ENCODE measurements at regions not wholly inside any gene's neighbourhood (a gene's known extent, or its start where the extent isn't known, plus 50 kb on each side); places are given as distances from the start of the nearest gene placed in this dataset.

GRCh38 chr3:152733584-152734119, 101.3 kb upstream of the P2RY1 start:
- Mint-ChIP-seq H3K27ac (no peak overlapping the region), H3K9me3 (no peaks in the 10 kb centered on the region), H3K36me3 (ENCODE audit: low read depth) (no peaks in the 10 kb centered on the region), H3K4me1 (ENCODE audit: low read depth) (no peaks in the 10 kb centered on the region), H3K4me3 (no peak overlapping the region), H3K27me3 (no peaks in the 10 kb centered on the region)
- no peaks in the 10 kb centered on the region for H3K4me1 ChIP-seq (ENCODE audit: insufficient read depth, low read length)
- ChIA-PET POLR2A (no interaction called here), CTCF (no interaction called here)
- ATAC-seq (ENCODE audit: poor library complexity) (no peak), DNase-seq (no peak)
- no peaks in the 10 kb centered on the region for H3K27me3 ChIP-seq (ENCODE audit: control insufficient read depth in 1 of 2, insufficient read depth in 2 of 2, low read length in 2 of 2)
- no peaks in the 10 kb centered on the region for H3K9me3 ChIP-seq (ENCODE audit: control insufficient read depth in 1 of 2, insufficient read depth in 1 of 2, low read length in 2 of 2)
- no peak overlapping the region for H3K4me3 ChIP-seq (ENCODE audit: low read length)
- H3K36me3 ChIP-seq (ENCODE audit: insufficient read depth, low read length) = no peaks in the 10 kb centered on the region
- no peak for TF ChIP-seq CTCF (IDR thresholded peaks at IDR 0.05)
- intact Hi-C loops (cut with DNase I, micrococcal nuclease) = no loop called here
- H3K27ac ChIP-seq (ENCODE audit: low read depth in 1 of 2, low read length in 2 of 2) = no peak overlapping the region

GRCh38 chr3:152737021-152737908, 97.7 kb upstream of the P2RY1 start:
- Mint-ChIP-seq H3K4me1 (ENCODE audit: low read depth) (no peaks in the 10 kb centered on the region), H3K36me3 (ENCODE audit: low read depth) (no peaks in the 10 kb centered on the region), H3K27ac (no peak overlapping the region), H3K27me3 (no peaks in the 10 kb centered on the region), H3K4me3 (no peak overlapping the region), H3K9me3 (no peaks in the 10 kb centered on the region)
- intact Hi-C loops (cut with DNase I, micrococcal nuclease) = no loop called here
- Histone ChIP-seq H3K4me3 (ENCODE audit: low read length) (no peak overlapping the region), H3K27me3 (ENCODE audit: control insufficient read depth in 1 of 2, insufficient read depth in 2 of 2, low read length in 2 of 2) (no peaks in the 10 kb centered on the region), H3K36me3 (ENCODE audit: insufficient read depth, low read length) (no peaks in the 10 kb centered on the region), H3K9me3 (ENCODE audit: control insufficient read depth in 1 of 2, insufficient read depth in 1 of 2, low read length in 2 of 2) (no peaks in the 10 kb centered on the region), H3K27ac (ENCODE audit: low read depth in 1 of 2, low read length in 2 of 2) (no peak overlapping the region), H3K4me1 (ENCODE audit: insufficient read depth, low read length) (no peaks in the 10 kb centered on the region)
- ChIA-PET POLR2A (no interaction called here), CTCF (no interaction called here)
- DNase-seq (no peak), ATAC-seq (ENCODE audit: poor library complexity) (no peak)
- no peak for TF ChIP-seq CTCF (IDR thresholded peaks at IDR 0.05)

GRCh38 chr3:152738656-152739055, 96.3 kb upstream of the P2RY1 start:
- POLR2A ChIA-PET = no interaction called here
- no peak for TF ChIP-seq CTCF (IDR thresholded peaks at IDR 0.05)
- Mint-ChIP-seq H3K36me3 (ENCODE audit: low read depth) (no peaks in the 10 kb centered on the region), H3K9me3 (no peaks in the 10 kb centered on the region), H3K27ac (no peak overlapping the region), H3K4me1 (ENCODE audit: low read depth) (no peaks in the 10 kb centered on the region), H3K27me3 (no peaks in the 10 kb centered on the region), H3K4me3 (no peak overlapping the region)
- CTCF ChIA-PET = no interaction called here
- H3K9me3 ChIP-seq (ENCODE audit: control insufficient read depth in 1 of 2, insufficient read depth in 1 of 2, low read length in 2 of 2) = no peaks in the 10 kb centered on the region
- DNase-seq (no peak), ATAC-seq (ENCODE audit: poor library complexity) (no peak)
- H3K4me1 ChIP-seq (ENCODE audit: insufficient read depth, low read length) = no peaks in the 10 kb centered on the region
- H3K4me3 ChIP-seq (ENCODE audit: low read length) = no peak overlapping the region
- H3K27me3 ChIP-seq (ENCODE audit: control insufficient read depth in 1 of 2, insufficient read depth in 2 of 2, low read length in 2 of 2) = no peaks in the 10 kb centered on the region
- H3K36me3 ChIP-seq (ENCODE audit: insufficient read depth, low read length) = no peaks in the 10 kb centered on the region
- intact Hi-C loops (cut with DNase I, micrococcal nuclease) = no loop called here
- no peak overlapping the region for H3K27ac ChIP-seq (ENCODE audit: low read depth in 1 of 2, low read length in 2 of 2)

Measured in CD4-positive, alpha-beta T cell (primary cell).